ENCODE measurements at regions not wholly inside any gene's neighbourhood (a gene's known extent, or its start where the extent isn't known, plus 50 kb on each side); places are given as distances from the start of the nearest gene placed in this dataset.
"Not testable (repeated sequence)": the region's sequence is repeated elsewhere in the genome, so short reads cannot be mapped to it uniquely, and the experiment has no call there.

DNA sequence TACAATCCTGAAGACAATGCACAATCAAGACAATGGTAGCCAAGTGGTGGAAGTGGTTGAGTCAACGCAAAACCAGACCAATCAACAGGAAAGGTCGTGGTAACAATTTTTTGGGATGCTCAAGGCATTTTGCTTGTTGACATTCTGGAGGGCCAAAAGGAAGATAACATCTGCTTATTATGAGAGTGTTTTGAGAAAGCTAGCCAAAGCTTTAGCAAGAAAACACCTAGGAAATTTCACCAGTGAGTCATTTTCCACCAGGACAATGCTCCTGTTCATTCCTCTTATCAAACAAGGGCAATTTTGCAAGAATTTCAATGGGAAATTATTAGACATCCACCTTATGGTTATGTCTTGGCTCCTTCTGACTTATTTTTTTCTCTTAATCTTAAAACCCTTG is 1932.2 kb upstream of the RAG2 start:
- Histone ChIP-seq H3K4me1 (ENCODE audit: control insufficient read depth in 2 of 2, insufficient read depth in 2 of 2, low read length in 2 of 2) (no peaks in the 10 kb centered on the region), H3K9me3 (ENCODE audit: control insufficient read depth in 2 of 2, insufficient read depth in 1 of 2, low read length in 1 of 2) (no peaks in the 10 kb centered on the region), H3K4me3 (ENCODE audit: low read length in 2 of 2) (no peak overlapping the region), H3K27me3 (ENCODE audit: control insufficient read depth in 2 of 2, insufficient read depth in 1 of 2, low read length in 1 of 2) (no peaks in the 10 kb centered on the region), H3K27ac (ENCODE audit: low read depth in 1 of 2, low read length in 1 of 2) (no peak overlapping the region), H3K36me3 (ENCODE audit: control insufficient read depth in 2 of 2, insufficient read depth in 2 of 2, low read length in 1 of 2) (no peaks in the 10 kb centered on the region)
- DNase-seq (ENCODE audit: low read depth in 6 of 9, low spot score in 9 of 9) = no peak
- 91% methylated on average over 2 of the region's 2 CpGs for WGBS

DNA sequence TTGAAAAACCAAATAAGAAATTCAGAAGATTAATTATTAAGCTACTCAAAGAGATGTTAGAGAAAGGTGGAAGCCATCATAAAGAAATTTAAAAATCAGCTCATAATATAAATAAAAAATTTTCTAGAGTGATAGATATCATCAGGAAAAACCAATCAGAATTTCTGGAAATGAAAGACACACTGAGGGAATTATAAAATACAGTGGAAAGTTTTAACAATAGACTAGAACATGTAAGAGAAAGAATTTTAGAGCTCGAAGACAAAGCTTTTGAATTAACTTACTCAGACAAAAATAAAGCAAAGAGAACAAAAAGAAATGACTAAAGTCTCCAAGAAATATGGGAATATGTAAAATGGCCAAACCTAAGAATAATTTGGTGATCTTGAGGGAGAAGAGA is 1926.9 kb upstream of the RAG2 start:
- Histone ChIP-seq H3K4me1 (ENCODE audit: control insufficient read depth in 2 of 2, insufficient read depth in 2 of 2, low read length in 2 of 2) (no peaks in the 10 kb centered on the region), H3K4me3 (ENCODE audit: low read length in 2 of 2) (no peak overlapping the region), H3K9me3 (ENCODE audit: control insufficient read depth in 2 of 2, insufficient read depth in 1 of 2, low read length in 1 of 2) (no peaks in the 10 kb centered on the region), H3K36me3 (ENCODE audit: control insufficient read depth in 2 of 2, insufficient read depth in 2 of 2, low read length in 1 of 2) (no peaks in the 10 kb centered on the region), H3K27me3 (ENCODE audit: control insufficient read depth in 2 of 2, insufficient read depth in 1 of 2, low read length in 1 of 2) (no peaks in the 10 kb centered on the region), H3K27ac (ENCODE audit: low read depth in 1 of 2, low read length in 1 of 2) (no peak overlapping the region)
- no peak for DNase-seq (ENCODE audit: low read depth in 6 of 9, low spot score in 9 of 9)
- 87% methylated on average over 1 of the region's 1 CpG for WGBS

DNA sequence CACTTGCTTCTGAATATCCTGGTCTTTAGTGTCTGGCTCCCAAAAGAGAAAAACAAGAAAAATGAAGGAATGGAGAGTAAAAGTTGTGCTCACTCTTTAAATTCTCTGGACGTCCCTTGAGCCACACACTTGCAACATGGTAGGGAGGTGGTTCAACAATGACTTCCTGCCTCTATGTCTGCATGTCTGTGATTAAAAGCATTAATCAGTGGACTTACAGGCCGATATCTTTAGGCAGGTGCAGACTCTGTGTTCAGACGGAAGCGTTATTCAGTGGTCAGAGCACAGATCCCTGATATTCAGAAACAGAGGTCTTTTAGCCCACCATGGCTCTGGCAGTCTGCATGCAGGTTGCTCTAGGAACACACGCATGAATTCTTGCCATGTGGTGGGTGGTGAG is 1920.0 kb upstream of the RAG2 start:
- Histone ChIP-seq H3K27ac (ENCODE audit: low read depth in 1 of 2, low read length in 1 of 2) (no peak overlapping the region), H3K4me3 (ENCODE audit: low read length in 2 of 2) (no peak overlapping the region), H3K9me3 (ENCODE audit: control insufficient read depth in 2 of 2, insufficient read depth in 1 of 2, low read length in 1 of 2) (no peaks in the 10 kb centered on the region), H3K27me3 (ENCODE audit: control insufficient read depth in 2 of 2, insufficient read depth in 1 of 2, low read length in 1 of 2) (no peaks in the 10 kb centered on the region), H3K4me1 (ENCODE audit: control insufficient read depth in 2 of 2, insufficient read depth in 2 of 2, low read length in 2 of 2) (no peaks in the 10 kb centered on the region), H3K36me3 (ENCODE audit: control insufficient read depth in 2 of 2, insufficient read depth in 2 of 2, low read length in 1 of 2) (no peaks in the 10 kb centered on the region)
- 94% methylated on average over 5 of the region's 5 CpGs for WGBS
- DNase-seq (ENCODE audit: low read depth in 6 of 9, low spot score in 9 of 9) = no peak

DNA sequence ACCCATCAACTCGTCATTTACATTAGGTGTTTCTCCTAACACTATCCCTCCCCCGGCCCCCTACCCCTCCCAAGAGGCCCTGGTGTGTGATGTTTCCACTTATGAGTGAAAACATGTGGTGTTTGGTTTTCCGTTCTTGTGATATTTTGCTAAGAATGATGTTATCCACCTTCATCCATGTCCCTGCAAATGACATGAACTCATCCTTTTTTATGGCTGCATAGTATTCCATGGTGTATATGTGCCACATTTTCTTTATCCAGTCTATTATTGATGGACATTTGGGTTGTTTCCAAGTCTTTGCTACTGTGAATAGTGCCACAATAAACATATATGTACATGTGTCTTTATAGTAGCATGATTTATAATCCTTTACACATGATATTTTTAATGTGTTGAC is 1914.8 kb upstream of the RAG2 start:
- H3K4me3 ChIP-seq (ENCODE audit: low read length in 2 of 2); H3K9me3 ChIP-seq (ENCODE audit: control insufficient read depth in 2 of 2, insufficient read depth in 1 of 2, low read length in 1 of 2); H3K27me3 ChIP-seq (ENCODE audit: control insufficient read depth in 2 of 2, insufficient read depth in 1 of 2, low read length in 1 of 2); H3K4me1 ChIP-seq (ENCODE audit: control insufficient read depth in 2 of 2, insufficient read depth in 2 of 2, low read length in 2 of 2); DNase-seq (ENCODE audit: low read depth in 6 of 9, low spot score in 9 of 9); H3K36me3 ChIP-seq (ENCODE audit: control insufficient read depth in 2 of 2, insufficient read depth in 2 of 2, low read length in 1 of 2); H3K27ac ChIP-seq (ENCODE audit: low read depth in 1 of 2, low read length in 1 of 2): not testable (repeated sequence)
- 92% methylated on average over 3 of the region's 3 CpGs for WGBS

DNA sequence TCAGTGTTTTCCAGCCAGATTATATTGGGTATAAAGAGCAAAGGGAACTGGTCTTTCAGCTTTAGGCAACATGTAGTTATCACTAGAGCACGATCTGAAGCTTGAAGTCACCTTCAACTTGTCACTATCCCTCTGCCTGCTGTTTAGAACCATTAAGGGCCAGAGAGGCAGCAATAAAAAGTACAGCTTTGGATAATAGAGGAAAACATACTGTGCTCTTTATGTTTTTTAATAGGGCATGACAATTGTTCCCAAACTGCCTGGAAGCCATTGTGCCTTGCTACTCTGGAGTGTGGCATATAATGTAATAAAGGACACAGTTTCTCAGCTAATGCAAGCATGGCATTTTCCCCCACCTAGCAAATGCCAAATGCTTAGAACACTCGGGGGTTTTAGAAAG is 1912.0 kb upstream of the RAG2 start:
- H3K27ac ChIP-seq (ENCODE audit: low read depth in 1 of 2, low read length in 1 of 2) = no peak overlapping the region
- no peaks in the 10 kb centered on the region for H3K36me3 ChIP-seq (ENCODE audit: control insufficient read depth in 2 of 2, insufficient read depth in 2 of 2, low read length in 1 of 2)
- no peak for DNase-seq (ENCODE audit: low read depth in 6 of 9, low spot score in 9 of 9)
- WGBS = 84% methylated on average over 2 of the region's 2 CpGs
- H3K4me3 ChIP-seq (ENCODE audit: low read length in 2 of 2) = no peak overlapping the region
- no peaks in the 10 kb centered on the region for H3K27me3 ChIP-seq (ENCODE audit: control insufficient read depth in 2 of 2, insufficient read depth in 1 of 2, low read length in 1 of 2)
- no peaks in the 10 kb centered on the region for H3K4me1 ChIP-seq (ENCODE audit: control insufficient read depth in 2 of 2, insufficient read depth in 2 of 2, low read length in 2 of 2)
- H3K9me3 ChIP-seq (ENCODE audit: control insufficient read depth in 2 of 2, insufficient read depth in 1 of 2, low read length in 1 of 2) = no peaks in the 10 kb centered on the region

DNA sequence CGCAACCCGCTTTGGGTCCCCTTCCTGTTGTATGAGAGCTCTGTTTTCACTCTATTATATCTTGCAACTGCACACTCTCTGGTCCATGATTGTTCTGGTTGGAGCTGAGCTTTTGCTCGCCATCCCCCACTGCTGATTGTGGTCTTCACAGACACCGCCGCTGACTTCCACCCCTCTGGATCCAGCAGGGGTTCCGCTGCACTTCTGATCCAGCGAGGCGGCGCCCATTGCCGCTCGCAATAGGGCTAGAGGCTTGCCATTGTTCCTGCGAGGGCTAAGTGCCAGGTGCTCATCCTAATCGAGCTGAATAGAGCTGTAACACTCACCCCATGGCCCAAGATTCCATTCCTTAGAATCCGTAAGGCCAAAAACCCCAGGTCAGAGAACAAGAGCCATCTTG is 1905.8 kb upstream of the RAG2 start:
- no peak overlapping the region for H3K27ac ChIP-seq (ENCODE audit: low read depth in 1 of 2, low read length in 1 of 2)
- H3K36me3 ChIP-seq (ENCODE audit: control insufficient read depth in 2 of 2, insufficient read depth in 2 of 2, low read length in 1 of 2) = no peaks in the 10 kb centered on the region
- peaks cover 1 to 5% of the 10 kb centered on the region in 2 donors for H3K9me3 ChIP-seq (ENCODE audit: control insufficient read depth in 2 of 2, insufficient read depth in 1 of 2, low read length in 1 of 2)
- H3K27me3 ChIP-seq (ENCODE audit: control insufficient read depth in 2 of 2, insufficient read depth in 1 of 2, low read length in 1 of 2) = no peaks in the 10 kb centered on the region
- no peaks in the 10 kb centered on the region for H3K4me1 ChIP-seq (ENCODE audit: control insufficient read depth in 2 of 2, insufficient read depth in 2 of 2, low read length in 2 of 2)
- no peak overlapping the region for H3K4me3 ChIP-seq (ENCODE audit: low read length in 2 of 2)
- 95% methylated on average over 14 of the region's 14 CpGs for WGBS
- no peak for DNase-seq (ENCODE audit: low read depth in 6 of 9, low spot score in 9 of 9)

DNA sequence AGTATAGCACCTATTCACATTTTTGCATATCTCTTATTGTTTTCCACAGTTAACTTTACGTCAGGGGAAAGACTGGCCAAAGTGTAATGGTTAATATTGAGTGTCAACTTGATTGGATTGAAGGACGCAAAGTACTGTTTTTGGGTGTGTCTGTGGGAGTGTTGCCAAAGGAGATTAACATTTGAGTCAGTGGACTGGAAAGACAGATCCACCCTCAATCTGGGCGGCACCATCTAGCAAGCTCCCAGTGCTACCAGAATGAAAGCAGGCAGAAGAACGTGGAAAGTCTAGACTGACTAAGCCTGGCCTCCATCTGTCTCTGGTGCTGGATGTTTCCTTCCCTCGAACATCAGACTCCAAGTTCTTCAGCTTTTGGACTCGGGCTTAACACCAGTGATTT is 1900.7 kb upstream of the RAG2 start:
- H3K27me3 ChIP-seq (ENCODE audit: control insufficient read depth in 2 of 2, insufficient read depth in 1 of 2, low read length in 1 of 2) = no peaks in the 10 kb centered on the region
- H3K27ac ChIP-seq (ENCODE audit: low read depth in 1 of 2, low read length in 1 of 2) = no peak overlapping the region
- H3K36me3 ChIP-seq (ENCODE audit: control insufficient read depth in 2 of 2, insufficient read depth in 2 of 2, low read length in 1 of 2) = no peaks in the 10 kb centered on the region
- no peak overlapping the region for H3K4me3 ChIP-seq (ENCODE audit: low read length in 2 of 2)
- no peak for DNase-seq (ENCODE audit: low read depth in 6 of 9, low spot score in 9 of 9)
- H3K9me3 ChIP-seq (ENCODE audit: control insufficient read depth in 2 of 2, insufficient read depth in 1 of 2, low read length in 1 of 2) = peaks cover 1 to 2% of the 10 kb centered on the region in 2 donors
- H3K4me1 ChIP-seq (ENCODE audit: control insufficient read depth in 2 of 2, insufficient read depth in 2 of 2, low read length in 2 of 2) = no peaks in the 10 kb centered on the region
- 87% methylated on average over 6 of the region's 6 CpGs for whole genome bisulfite sequencing

DNA sequence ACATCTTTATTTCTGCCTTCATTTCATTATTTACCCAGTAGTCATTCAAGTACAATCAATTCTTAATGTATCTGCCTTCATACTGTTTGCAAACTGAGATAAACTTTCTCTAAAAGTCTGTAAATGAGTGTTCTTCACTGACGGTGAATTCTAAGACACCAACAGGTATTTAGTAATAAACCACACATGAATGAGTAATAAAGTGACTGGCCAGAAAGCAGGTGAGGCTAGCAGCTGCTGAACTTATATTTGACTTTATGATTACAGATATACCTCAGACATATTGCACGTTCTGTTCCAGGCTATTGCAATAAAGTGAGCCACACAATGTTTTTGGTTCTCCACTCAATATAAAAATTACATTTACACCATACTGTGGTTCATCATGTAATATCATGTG is 1894.0 kb upstream of the RAG2 start:
- no peak for DNase-seq (ENCODE audit: low read depth in 6 of 9, low spot score in 9 of 9)
- H3K4me3 ChIP-seq (ENCODE audit: low read length in 2 of 2) = no peak overlapping the region
- H3K27me3 ChIP-seq (ENCODE audit: control insufficient read depth in 2 of 2, insufficient read depth in 1 of 2, low read length in 1 of 2) = no peaks in the 10 kb centered on the region
- H3K4me1 ChIP-seq (ENCODE audit: control insufficient read depth in 2 of 2, insufficient read depth in 2 of 2, low read length in 2 of 2) = no peaks in the 10 kb centered on the region
- H3K9me3 ChIP-seq (ENCODE audit: control insufficient read depth in 2 of 2, insufficient read depth in 1 of 2, low read length in 1 of 2) = no peaks in the 10 kb centered on the region
- H3K27ac ChIP-seq (ENCODE audit: low read depth in 1 of 2, low read length in 1 of 2) = no peak overlapping the region
- WGBS = 74% methylated on average over 2 of the region's 2 CpGs
- H3K36me3 ChIP-seq (ENCODE audit: control insufficient read depth in 2 of 2, insufficient read depth in 2 of 2, low read length in 1 of 2) = no peaks in the 10 kb centered on the region

DNA sequence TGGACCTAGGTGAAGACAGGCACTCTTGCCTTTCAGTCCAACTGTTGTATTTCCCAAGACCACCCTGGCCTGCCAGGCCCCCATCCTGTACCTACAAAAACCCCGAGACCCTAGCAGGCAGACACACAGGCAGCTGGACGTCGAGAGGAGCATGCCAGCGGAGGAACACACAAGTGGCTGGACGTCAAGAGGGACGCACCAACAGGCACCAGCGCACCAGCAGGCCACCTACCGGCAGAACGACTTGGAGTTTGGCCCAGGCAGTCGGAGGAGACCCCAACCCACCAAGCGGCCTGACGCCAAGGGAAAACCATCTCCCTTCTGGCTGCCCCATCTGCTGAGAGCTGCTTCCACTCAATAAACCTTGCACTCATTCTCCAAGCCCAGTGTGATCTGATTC is 1883.4 kb upstream of the RAG2 start:
- DNase-seq (ENCODE audit: low read depth in 6 of 9, low spot score in 9 of 9) = no peak
- Histone ChIP-seq H3K36me3 (ENCODE audit: control insufficient read depth in 2 of 2, insufficient read depth in 2 of 2, low read length in 1 of 2) (no peaks in the 10 kb centered on the region), H3K9me3 (ENCODE audit: control insufficient read depth in 2 of 2, insufficient read depth in 1 of 2, low read length in 1 of 2) (no peaks in the 10 kb centered on the region), H3K4me1 (ENCODE audit: control insufficient read depth in 2 of 2, insufficient read depth in 2 of 2, low read length in 2 of 2) (no peaks in the 10 kb centered on the region), H3K27me3 (ENCODE audit: control insufficient read depth in 2 of 2, insufficient read depth in 1 of 2, low read length in 1 of 2) (no peaks in the 10 kb centered on the region), H3K4me3 (ENCODE audit: low read length in 2 of 2) (no peak overlapping the region), H3K27ac (ENCODE audit: low read depth in 1 of 2, low read length in 1 of 2) (no peak overlapping the region)
- 97% methylated on average over 12 of the region's 12 CpGs for WGBS
